GM21360 (cell line): ENCODE measurements at regions not wholly inside any gene's neighbourhood (a gene's known extent, or its start where the extent isn't known, plus 50 kb on each side); places are given as distances from the start of the nearest gene placed in this dataset.
A peak's percentile ranks its signal among the peaks of the same experiment; 100 is the strongest.

Source experiments
- ATAC-seq: cut with Tn5 transposase; IDR thresholded peaks from one replicate; pipeline ENCODE4 v1.9.1; 2021; ENCODE audit warnings: mild to moderate bottlenecking, moderate library complexity; ENCODE audit not compliant: unreplicated experiment

DNA sequence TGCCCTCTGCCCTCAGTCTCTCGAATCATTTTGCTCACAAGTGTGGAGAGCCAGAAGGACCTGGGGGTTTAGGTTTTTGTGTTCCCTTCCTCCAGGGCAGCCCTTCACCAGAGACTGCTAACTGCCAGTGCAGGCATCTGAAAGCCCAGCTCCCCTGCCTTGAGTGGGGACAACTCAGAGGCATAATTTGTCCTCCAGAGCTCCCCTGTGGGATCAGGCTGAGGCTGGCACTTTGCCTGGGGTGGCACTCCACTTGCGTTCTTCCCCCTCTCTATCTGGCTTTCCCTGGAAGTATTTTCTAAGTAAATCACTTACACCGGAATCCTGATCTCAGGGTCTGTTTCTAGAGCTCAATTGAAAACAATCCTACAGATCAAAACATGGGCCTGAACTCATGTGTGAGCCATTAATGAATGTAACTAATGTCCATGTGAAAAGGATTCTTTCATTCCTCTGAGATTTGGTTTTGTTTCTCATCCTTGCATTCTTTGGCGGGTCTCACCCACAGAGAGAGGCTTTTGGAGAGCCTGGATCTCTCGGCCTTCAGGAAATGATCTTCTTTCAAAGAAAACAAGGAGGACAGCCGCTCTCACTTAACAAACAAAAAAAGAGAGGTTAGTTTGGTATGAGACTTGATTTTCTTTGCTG, 125.7 kb upstream of the RIPOR2 start:
- ATAC-seq = no peak

GRCh38 chr6:25062070-25062811, 126.5 kb upstream of the RIPOR2 start:
- ATAC-seq = no peak

GRCh38 chr6:25064006-25064405, 128.2 kb upstream of the RIPOR2 start:
- no peak for ATAC-seq

DNA sequence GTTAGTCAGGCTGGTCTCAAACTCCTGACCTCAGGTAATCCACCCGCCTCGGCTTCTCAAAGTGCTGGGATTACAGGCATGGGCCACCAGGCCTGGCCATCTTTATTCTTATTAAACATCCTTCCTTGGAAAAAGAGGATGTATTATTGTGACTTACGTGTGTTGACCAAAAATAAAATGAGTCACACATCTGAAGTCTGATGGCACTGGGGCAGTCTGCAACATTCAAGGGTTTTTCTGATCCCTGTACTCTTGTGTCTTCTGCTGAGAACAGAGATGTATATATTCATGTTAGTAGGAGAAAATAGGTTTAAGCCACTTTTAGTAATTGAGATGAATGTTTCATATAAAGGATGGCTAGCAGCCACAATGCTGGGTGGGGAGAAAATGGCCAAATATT, 129.9 kb upstream of the RIPOR2 start:
- no peak for ATAC-seq

DNA sequence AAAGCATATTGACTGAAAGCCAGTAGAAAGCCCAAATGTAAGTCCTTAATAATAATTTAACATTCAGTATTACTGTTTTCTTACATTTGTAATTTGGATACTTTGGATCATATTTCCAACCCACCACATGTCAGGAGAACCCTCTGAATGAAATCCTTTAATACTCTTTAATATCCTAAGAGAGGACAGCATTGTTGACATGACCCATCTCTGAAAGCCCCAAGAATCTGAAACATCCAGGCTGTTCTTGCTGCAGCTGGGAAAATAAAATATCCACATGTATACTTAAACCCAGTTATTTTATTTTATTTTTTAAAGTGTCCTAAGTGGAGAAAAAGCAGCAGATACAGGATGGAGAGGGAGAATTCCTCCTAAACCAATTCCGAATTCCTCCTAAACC, 130.8 kb upstream of the RIPOR2 start:
- no peak for ATAC-seq

- no peak for ATAC-seq
Measured at GRCh38 chr6:25068866-25069265, 133.1 kb upstream of the RIPOR2 start.

DNA sequence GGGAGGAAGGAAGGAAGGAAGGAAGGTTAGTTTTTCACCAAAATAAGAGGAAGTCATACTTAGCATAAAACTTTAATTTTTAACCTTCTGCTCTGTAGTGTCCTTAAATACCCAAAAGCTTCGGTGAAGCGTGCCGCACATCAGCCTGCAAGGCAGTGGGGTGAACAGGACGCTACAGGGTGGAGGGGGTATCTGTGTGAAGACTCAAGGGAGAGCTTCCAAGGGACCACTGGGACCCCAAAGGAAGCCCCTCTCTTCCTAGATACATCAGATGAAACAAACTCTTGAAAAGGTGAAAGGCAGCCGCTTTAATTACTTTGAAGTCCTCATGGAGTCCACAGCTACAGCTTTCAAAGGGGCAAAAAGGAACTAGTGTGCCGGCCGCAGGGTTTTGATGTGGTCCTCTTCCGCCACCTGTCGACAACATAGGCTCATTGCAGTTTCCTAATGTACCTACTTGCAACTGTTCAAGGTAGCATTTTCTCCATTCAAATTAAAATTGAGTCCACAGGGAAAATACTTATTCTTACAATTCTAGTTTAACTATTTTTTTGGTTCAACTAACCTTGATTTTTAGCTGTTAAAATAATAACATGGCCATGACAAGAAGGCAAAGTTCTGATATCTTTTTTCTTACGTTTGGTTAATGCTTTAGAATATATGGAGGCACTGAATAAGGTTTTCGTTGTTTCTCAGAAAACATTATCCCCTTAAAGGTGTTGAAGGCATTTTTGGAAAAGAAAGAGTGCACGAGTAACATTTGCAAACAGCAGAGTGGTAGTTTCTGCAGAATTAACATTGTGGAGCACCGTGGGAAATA, 135.0 kb upstream of the RIPOR2 start:
- ATAC-seq = peak; percentile 74

- ATAC-seq = no peak
Measured at GRCh38 chr6:25078141-25078540, 142.4 kb upstream of the RIPOR2 start.

GRCh38 chr6:25083784-25084507, 148.2 kb upstream of the RIPOR2 start:
- ATAC-seq = no peak

DNA sequence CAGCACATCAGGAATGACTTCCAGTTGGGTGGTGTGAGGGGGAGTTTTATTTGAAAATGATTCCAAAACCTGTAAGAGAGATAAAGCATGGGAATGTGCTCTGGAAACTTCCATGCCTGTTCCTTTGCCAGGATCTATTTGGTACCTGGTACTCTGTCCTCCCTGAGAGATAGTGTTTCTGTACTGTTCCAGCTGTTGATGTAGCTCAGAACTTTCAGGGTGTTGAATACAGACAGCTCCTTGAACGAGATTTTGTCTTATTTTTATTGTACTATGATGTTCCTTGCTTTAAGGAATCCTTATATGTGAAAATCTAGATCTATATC, 148.7 kb upstream of the RIPOR2 start:
- no peak for ATAC-seq

DNA sequence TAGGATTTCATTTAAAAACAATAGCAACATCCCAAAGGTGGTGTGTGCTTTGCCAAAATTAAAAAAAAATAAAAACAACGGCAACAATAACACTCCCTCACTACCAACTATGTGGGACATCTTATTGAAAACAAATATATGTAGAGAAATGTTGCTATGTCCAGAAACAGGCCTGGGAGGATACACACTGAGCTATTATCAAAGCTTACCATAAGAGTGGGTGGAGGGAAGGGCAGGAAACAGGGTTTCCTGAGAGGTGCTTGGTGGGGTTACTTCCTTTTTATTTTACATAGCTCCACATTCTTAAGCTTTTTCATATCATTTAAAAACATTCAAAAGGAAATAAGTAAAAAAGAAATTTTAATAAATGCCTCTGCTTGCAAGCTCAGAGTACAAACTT, 150.0 kb upstream of the RIPOR2 start:
- no peak for ATAC-seq

GRCh38 chr6:25086500-25087091, 150.8 kb upstream of the RIPOR2 start:
- ATAC-seq = no peak

DNA sequence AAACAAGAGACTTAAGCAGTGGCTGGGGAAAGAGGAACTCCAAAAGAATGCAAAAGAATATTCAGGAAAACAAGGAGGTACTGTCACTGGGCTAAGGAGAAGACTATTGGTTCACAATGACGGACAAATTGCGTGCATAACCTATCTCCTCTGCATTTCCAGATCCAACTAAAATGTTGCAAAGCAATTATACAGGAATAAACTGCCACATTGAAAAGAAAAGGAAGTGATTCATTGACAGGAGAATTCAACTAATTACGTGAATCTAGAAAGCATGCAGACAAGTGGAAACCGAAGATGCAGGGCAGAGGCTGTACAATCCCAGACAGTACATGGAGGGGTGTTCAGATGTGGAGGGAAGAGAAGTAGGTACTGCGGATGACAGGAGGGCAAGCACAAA, 152.8 kb upstream of the RIPOR2 start:
- no peak for ATAC-seq

DNA sequence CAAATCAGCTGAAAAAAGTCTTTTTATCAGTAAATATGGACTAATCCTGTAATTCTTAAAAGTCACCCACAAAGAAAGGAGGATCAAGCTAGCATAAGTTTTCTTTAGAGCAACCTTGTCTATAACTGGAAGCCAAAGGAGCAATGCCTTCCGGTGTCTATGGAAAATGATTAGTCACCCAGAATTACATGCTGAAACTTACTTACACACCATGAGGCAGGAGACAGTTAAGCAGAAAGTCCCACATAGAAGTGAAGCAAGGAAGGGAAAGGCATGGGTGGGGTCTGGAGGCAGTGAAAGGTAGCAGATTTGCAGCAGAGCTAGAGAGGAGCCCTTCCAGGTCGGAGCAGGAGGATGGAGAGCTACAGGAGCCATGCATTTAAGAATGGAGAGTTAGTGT, 153.7 kb upstream of the RIPOR2 start:
- ATAC-seq = no peak

- ATAC-seq = no peak
Measured at GRCh38 chr6:25094726-25095125, 159.0 kb upstream of the RIPOR2 start.

- no peak for ATAC-seq
Measured at GRCh38 chr6:25100288-25100687, 164.5 kb upstream of the RIPOR2 start.

- ATAC-seq = no peak
Measured at GRCh38 chr6:25103603-25104002, 167.8 kb upstream of the RIPOR2 start.

- no peak for ATAC-seq
Measured at GRCh38 chr6:25105070-25105925, 169.5 kb upstream of the RIPOR2 start.

DNA sequence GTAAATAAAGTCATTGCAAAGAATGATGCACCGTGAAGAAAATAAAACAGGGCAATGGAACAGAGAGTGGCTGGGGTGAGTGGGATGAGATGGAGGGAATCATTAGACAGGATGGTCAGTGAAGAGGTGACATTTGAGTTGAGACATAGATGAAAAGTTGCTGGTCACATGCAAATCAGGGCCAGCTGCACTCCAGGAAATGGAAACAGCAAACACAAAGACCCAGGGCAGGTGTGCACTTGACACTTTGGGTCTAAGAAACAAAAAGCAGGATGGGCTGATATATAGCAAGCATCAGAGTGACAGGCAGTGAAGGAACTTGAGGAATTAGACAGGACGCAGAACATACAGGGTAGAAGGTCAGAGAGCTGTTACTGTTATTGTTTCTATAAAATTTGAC, 171.5 kb upstream of the RIPOR2 start:
- no peak for ATAC-seq

DNA sequence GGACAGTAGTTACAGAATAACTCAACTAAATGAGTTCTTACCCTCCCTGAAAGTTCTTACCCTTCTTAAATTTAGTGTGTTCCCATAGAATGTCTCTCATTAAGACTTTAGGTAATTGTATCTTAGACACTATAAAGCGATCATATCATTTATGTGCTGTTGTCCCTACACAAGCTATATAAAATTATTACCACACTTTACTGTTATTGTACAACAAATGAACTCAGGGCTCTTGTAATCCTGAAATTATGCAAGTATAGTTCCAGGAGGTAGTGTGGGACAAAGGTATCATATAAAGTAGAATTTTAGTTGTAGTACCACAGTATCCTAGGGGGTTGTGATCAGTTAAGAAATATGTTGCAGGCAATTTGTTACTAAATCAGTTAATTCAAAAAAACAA, 167.4 kb upstream of the CARMIL1 start:
- no peak for ATAC-seq
